Ishikawa (cell line): ENCODE measurements at regions not wholly inside any gene's neighbourhood (a gene's known extent, or its start where the extent isn't known, plus 50 kb on each side); places are given as distances from the start of the nearest gene placed in this dataset.

Source experiments
- CREB1 ChIP-seq: IDR thresholded peaks from 2 replicates; pipeline ENCODE4 v1.6.1; 2012; ENCODE audit warnings: low read depth
- EP300 ChIP-seq: IDR thresholded peaks from 2 replicates; pipeline ENCODE4 v1.6.1; 2012; ENCODE audit warnings: borderline replicate concordance
- FOXM1 ChIP-seq: IDR thresholded peaks from 2 replicates; pipeline ENCODE4 v1.6.1; 2012; ENCODE audit warnings: low read depth, borderline replicate concordance
- RAD21 ChIP-seq: IDR thresholded peaks from 2 replicates; pipeline ENCODE4 v1.6.1; 2012; ENCODE audit warnings: low read depth
- TAF1 ChIP-seq: IDR thresholded peaks from 2 replicates; pipeline ENCODE4 v1.6.1; 2012; ENCODE audit warnings: low read depth, mild to moderate bottlenecking
- TCF12 ChIP-seq: IDR thresholded peaks from 2 replicates; pipeline ENCODE4 v1.6.1; 2012; ENCODE audit warnings: low read depth
- TEAD4 ChIP-seq: IDR thresholded peaks from 2 replicates; pipeline ENCODE4 v1.6.1; 2012
- YY1 ChIP-seq: IDR thresholded peaks from 2 replicates; pipeline ENCODE4 v1.6.1; 2012; ENCODE audit warnings: low read depth
- ZBTB7A ChIP-seq: IDR thresholded peaks from 2 replicates; pipeline ENCODE4 v1.6.1; 2012; ENCODE audit warnings: low read depth
- TF ChIP-seq, protein P1 (sequence below): IDR thresholded peaks from 2 replicates; pipeline ENCODE4 v1.6.1; 2012
- TF ChIP-seq, protein P2 (sequence below): IDR thresholded peaks from 2 replicates; pipeline ENCODE4 v1.6.1; 2012
- TF ChIP-seq, protein P3 (sequence below): IDR thresholded peaks from 2 replicates; pipeline ENCODE4 v1.6.1; 2012; ENCODE audit warnings: low read depth, mild to moderate bottlenecking

DNA sequence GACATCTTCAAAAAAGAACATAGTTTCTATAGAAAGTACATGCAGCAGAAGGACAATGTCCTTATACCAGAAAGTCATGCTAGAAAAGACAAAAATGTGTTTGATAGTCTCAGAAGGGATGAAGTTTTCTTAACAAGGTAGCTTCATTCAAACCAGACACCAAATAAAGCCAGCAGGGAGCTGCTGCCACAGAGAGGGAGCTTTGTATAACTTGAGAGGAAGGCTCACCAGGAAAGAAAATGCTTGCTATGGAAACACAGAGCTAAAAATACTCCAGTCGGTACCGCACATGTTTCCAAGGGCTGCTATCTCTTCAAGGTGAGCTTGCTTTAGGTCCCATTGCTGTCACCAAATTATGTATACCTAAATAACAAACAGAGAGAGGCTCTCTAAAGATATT lies 1074.8 kb upstream of the ALCAM start:
- TF ChIP-seq YY1 (no peak), RAD21 (no peak), FOXM1 (no peak), TAF1 (no peak), CREB1 (no peak), EP300 (no peak), TEAD4 (no peak), ZBTB7A (no peak), TCF12 (no peak)
- TF ChIP-seq, protein P1, sequence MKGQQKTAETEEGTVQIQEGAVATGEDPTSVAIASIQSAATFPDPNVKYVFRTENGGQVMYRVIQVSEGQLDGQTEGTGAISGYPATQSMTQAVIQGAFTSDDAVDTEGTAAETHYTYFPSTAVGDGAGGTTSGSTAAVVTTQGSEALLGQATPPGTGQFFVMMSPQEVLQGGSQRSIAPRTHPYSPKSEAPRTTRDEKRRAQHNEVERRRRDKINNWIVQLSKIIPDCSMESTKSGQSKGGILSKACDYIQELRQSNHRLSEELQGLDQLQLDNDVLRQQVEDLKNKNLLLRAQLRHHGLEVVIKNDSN: no peak
- TF ChIP-seq, protein P2, sequence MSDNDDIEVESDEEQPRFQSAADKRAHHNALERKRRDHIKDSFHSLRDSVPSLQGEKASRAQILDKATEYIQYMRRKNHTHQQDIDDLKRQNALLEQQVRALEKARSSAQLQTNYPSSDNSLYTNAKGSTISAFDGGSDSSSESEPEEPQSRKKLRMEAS: no peak
- TF ChIP-seq, protein P3, sequence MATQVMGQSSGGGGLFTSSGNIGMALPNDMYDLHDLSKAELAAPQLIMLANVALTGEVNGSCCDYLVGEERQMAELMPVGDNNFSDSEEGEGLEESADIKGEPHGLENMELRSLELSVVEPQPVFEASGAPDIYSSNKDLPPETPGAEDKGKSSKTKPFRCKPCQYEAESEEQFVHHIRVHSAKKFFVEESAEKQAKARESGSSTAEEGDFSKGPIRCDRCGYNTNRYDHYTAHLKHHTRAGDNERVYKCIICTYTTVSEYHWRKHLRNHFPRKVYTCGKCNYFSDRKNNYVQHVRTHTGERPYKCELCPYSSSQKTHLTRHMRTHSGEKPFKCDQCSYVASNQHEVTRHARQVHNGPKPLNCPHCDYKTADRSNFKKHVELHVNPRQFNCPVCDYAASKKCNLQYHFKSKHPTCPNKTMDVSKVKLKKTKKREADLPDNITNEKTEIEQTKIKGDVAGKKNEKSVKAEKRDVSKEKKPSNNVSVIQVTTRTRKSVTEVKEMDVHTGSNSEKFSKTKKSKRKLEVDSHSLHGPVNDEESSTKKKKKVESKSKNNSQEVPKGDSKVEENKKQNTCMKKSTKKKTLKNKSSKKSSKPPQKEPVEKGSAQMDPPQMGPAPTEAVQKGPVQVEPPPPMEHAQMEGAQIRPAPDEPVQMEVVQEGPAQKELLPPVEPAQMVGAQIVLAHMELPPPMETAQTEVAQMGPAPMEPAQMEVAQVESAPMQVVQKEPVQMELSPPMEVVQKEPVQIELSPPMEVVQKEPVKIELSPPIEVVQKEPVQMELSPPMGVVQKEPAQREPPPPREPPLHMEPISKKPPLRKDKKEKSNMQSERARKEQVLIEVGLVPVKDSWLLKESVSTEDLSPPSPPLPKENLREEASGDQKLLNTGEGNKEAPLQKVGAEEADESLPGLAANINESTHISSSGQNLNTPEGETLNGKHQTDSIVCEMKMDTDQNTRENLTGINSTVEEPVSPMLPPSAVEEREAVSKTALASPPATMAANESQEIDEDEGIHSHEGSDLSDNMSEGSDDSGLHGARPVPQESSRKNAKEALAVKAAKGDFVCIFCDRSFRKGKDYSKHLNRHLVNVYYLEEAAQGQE: no peak
